HG02938 (cell line): ENCODE measurements at regions not wholly inside any gene's neighbourhood (a gene's known extent, or its start where the extent isn't known, plus 50 kb on each side); places are given as distances from the start of the nearest gene placed in this dataset.

ENCODE experiments used
- ATAC-seq: cut with Tn5 transposase; IDR thresholded peaks from one replicate; pipeline ENCODE4 v1.9.1; 2021; ENCODE audit warnings: mild to moderate bottlenecking, moderate library complexity; ENCODE audit not compliant: unreplicated experiment

- ATAC-seq, result no peak
Measured at GRCh38 chr18:47492691-47493090, 241.2 kb upstream of the SKOR2 start.

- no peak for ATAC-seq
Measured at GRCh38 chr18:47490882-47491281, 239.4 kb upstream of the SKOR2 start.

- no peak for ATAC-seq
Measured at GRCh38 chr18:47485221-47485797, 233.8 kb upstream of the SKOR2 start.

DNA sequence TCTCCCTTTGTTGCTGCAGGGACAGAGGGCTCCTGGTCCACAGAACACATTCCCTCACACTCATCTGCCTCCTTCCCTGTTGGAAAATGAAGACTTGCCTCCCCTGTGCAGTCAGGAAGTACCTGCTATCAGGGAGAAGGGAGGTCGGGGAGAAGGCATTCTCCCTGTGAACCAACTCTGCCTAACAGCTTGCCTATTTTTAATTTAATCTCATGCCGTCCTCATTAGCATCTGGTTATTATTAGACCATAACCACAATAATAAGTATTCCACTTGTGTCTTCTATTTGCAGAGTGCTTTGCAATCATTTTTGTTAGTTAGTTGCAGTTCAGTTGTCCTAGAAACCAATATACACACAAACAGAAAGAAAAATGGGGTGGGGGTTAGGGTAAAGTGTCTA is 232.6 kb upstream of the SKOR2 start:
- ATAC-seq, result no peak

DNA sequence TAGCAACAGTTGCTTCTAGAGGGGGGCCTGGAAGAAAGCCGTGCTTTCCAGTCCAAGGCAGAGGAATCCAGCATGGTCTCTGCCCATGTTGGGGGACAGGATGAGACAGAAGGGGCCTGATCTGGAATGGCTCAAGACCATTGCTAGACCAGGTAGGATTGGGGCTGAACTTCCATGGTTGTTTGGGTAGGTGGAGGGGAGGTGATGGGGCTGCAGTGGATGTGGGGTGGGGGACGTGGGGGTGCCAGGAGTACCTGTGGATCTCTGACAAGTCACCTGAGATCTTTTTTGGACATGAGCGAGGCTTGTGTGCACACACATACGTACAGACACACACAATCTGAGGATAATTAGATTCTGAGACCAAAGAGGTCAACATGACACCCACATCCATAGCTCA is 228.7 kb upstream of the SKOR2 start:
- ATAC-seq, result no peak

DNA sequence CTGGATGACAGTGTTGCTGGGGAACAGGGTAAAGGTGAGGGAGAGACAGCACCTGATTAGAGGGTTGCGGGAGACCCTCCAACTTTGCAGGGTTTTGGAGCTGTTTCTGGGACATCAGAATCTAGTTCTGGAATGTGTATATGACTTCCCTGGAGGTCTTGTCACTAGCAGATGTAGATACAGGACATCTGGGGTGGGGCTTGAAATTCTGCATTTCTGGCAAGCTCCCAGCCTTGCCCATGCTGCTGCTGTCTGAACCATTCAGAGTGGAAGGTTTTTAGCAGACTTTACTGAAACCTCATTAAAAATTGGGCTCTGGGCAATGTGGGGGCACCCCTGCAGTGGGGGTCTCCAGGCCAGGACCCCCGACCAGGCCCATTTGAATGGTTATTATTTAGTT is 220.3 kb upstream of the SKOR2 start:
- no peak for ATAC-seq

GRCh38 chr18:47470941-47471340 is 219.5 kb upstream of the SKOR2 start:
- no peak for ATAC-seq

DNA sequence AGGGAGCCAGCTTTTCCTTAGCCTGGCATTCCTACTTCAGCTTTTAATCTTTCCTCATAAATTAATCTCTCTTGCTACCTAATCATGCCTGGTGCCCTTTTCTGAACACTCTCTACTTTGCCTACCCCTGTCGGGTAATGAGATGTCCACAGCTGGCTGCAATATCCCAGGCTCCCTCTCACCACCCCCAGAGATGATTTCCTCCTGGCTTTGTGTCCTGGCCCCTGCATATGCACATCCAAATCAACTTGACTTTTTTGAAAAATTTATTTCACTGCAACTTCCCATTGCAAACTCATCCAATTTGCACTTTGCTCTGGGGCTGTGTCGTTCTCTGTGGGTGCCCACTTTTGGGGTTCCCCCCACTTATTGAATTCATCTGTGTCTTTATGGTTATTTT is 218.1 kb upstream of the SKOR2 start:
- no peak for ATAC-seq

DNA sequence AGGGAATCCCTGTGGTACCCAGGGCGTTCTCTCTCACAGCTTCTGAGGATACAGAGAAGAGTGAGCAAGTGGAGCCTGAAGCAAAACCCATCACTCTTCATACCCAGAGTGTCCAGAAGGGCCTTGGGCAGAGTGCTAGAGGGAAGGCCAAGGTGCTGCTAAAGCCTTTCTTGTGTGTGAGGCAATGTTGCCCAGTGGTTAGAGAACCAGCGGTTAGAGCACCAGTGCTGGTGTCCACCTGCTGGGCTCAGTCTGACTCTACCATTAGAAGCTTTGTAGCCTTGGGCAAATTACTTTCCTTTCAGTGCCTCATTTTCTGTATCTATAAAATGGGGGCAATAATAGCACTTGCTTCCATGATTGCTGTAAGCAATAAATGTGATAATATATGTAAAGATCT is 210.5 kb upstream of the SKOR2 start:
- no peak for ATAC-seq

- no peak for ATAC-seq
Measured at GRCh38 chr18:47461406-47461948, 210.0 kb upstream of the SKOR2 start.

DNA sequence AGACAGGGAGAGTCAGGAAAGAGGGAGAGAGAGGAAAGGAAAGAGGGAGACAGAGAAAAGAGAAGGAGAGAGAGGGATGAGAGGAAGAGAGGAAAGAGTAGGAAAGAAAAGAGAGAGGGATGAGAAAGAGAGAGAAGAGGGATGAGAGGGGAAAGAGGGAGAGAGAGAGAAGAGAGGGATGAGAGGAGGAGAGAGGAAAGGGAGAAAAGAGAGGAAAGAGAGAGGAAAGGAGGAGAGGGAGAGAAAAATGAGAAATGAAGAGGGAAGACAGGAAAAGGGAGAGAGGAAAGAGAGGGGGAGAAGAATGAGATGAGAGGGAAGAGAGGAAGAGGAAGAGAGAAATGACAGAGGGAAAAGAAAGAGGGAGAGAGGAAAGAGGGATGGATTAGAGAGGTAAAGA is 207.0 kb upstream of the SKOR2 start:
- no peak for ATAC-seq

DNA sequence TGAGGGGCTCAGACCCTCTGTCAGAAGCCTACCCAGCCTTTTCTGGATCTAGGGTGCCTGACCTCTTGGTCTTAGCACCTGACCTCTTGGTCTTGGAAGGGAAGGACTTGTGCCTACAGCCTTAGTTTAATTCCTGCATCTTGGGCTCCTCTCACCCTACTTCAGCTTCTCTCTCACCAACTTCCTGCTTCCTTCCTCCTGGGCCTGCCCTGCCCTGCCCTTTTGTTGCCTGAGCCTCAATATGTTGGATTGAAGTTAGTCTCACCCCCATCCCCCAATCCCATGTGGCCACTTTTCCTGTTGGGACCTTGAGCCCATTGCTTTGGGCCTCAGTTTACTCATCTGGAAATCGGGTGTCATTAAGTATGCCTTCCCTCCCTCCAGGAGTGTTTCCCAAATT is 206.2 kb upstream of the SKOR2 start:
- ATAC-seq, result no peak

GRCh38 chr18:47453038-47453437 is 201.6 kb upstream of the SKOR2 start:
- no peak for ATAC-seq

GRCh38 chr18:47448956-47449355 is 197.5 kb upstream of the SKOR2 start:
- no peak for ATAC-seq

DNA sequence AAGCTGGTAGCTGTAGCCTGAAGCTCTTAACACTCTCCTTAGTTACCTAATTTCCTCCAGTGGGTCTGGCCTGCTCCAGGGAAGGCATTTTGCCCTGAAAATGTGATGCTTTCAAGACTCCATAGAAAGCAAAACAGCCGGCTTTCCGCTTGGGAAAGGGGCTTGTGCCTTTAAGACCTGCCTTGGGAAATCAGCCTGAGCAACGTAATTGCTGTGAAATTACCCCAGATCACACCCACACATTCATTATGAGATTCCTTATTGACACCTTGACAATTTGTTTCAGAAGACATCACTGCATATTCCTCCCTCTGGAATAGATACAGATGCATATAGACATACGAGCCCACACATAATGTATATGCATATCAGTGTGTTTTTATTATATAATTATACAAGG is 190.5 kb upstream of the SKOR2 start:
- no peak for ATAC-seq

GRCh38 chr18:47438001-47438400 is 186.5 kb upstream of the SKOR2 start:
- no peak for ATAC-seq

DNA sequence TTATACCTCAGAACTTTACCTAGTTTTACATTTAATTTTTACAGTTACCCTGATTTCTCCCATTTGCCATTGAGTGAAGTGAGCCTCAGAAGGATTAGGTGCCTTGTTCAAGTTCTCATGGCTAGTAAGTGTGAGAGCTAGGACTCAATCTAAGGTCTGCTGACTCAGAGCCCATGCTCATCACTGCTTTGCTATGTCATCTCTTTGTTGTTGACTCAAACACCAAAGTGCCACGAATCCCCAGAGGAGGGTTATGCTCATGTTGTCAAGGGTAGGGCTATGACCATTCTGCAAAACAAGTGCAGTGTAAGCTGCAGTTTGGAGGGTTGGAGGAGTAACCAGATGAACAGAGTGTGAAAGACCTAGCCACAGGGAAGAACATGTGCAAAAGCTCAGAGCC is 185.4 kb upstream of the SKOR2 start:
- ATAC-seq, result no peak

GRCh38 chr18:47434214-47434746 is 182.8 kb upstream of the SKOR2 start:
- ATAC-seq, result no peak

DNA sequence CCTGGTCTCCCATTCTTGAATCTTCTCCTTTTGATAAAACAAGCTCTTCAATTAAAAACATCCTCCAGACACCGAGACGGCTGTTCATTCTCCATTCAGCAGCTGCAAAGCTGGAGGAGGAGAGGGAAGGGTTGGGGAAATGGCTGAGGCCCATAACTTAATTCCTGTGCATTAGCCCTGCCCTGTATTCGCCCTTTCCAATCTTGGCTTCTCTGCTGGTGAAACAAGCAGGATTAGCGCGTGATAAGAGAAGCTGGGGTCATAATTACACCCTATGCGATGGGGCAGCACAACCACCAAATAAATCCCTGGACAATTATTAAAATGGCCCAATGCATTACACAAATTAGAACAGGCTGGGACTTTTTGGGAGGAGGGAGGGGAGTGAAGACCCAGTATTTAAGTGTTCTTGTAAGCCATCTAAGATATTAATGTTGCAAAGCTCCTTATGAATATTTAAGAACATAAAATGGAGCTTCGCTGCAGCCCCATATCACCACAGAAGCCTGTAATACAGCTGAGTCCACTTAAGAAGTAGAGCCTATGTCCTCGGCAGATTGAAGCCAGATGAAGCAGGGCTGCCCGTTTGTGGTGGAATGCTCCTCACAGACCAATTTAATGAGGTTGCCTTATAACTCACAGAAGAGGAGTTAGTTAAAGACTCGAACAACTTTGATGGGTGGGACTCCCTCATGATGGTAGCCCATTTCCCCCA is 176.6 kb upstream of the SKOR2 start:
- no peak for ATAC-seq

DNA sequence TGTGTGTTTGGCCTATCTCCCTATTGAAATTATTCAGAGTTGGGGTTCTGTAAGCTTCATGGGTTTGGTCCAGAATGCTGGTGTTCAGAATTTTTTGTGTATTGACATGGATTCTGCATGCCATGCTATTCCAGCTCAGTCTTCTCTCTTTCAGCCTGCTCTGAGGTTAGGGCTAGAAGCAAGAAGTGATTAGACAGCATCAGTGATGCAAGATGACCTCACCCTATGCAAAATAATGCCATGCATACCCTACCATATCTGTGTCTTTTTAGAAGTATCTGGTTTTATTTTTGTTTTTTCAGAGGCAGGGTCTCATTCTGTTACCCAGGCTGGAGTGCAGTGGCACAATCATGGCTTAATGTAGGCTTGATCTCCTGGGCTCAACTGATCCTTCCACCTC is 175.6 kb upstream of the SKOR2 start:
- no peak for ATAC-seq

- no peak for ATAC-seq
Measured at GRCh38 chr18:47425365-47425764, 173.9 kb upstream of the SKOR2 start.

DNA sequence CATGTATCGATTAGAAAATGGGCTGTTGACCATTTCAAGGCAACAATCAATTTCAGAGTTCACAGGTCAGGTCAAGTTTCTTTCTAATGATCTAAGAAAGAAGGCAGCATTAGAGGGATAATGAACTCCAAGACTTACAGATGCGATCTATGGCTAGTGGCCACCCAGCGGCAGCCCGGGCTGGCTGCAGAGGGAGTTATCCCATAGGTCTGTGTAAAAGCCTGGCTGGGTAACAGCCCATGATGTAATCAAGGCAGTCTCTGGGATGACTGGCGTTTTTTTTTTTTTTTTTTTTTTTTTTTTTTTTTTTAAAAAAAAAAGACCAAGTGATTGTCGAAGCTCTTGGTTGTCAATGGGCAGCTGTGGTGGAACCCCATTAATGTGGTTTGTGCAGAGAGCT is 171.1 kb upstream of the SKOR2 start:
- ATAC-seq, result no peak
